OCI-LY7 (cell line): ENCODE measurements at regions not wholly inside any gene's neighbourhood (a gene's known extent, or its start where the extent isn't known, plus 50 kb on each side); places are given as distances from the start of the nearest gene placed in this dataset.

Experiments
- BruUV-seq: library from RNA; stranded (reverse); fragments of 400-500 nt; replicated peaks from 2 replicates; lab custom pipeline; 2021; lab: Mats Ljungman, UMichigan
- CTCF ChIA-PET: fragments of 300-600 bp; sonication (Branson Sonifier 250); formaldehyde crosslinking; loops from one replicate; lab custom pipeline; 2022; ENCODE audit warnings: antibody characterized with exemption; ENCODE audit not compliant: unreplicated experiment; lab: Charles Lee
- POLR2A ChIA-PET: fragments of 300-600 bp; sonication (Branson Sonifier 250); formaldehyde crosslinking; loops from one replicate; lab custom pipeline; 2022; ENCODE audit warnings: antibody characterized with exemption; lab: Charles Lee
- DNase-seq: peaks from one replicate; pipeline ENCODE4 v3.0.0-alpha.2; 2015; ENCODE audit warnings: low spot score
- H2AFZ ChIP-seq: fragments of 200-600 bp; sonication (generic), shearing (Covaris generic); 2 replicates; pipeline ENCODE4 v1.6.1; 2014; ENCODE audit warnings: mild to moderate bottlenecking, antibody characterized with exemption, low read length, moderate library complexity
- H3K27ac ChIP-seq: fragments of 200-600 bp; sonication (generic); 2 replicates; pipeline ENCODE4 v1.5.1; 2014; ENCODE audit warnings: mixed run types, low read depth, mild to moderate bottlenecking, moderate library complexity, low read length, inconsistent platforms; ENCODE audit not compliant: poor library complexity, severe bottlenecking
- H3K36me3 ChIP-seq: fragments of 200-600 bp; sonication (generic); 2 replicates; pipeline ENCODE4 v1.6.1; 2014; ENCODE audit warnings: mild to moderate bottlenecking, antibody characterized with exemption, low read length, moderate library complexity, mixed read lengths; ENCODE audit not compliant: insufficient read depth
- H3K4me1 ChIP-seq: fragments of 200-600 bp; sonication (generic); 2 replicates; pipeline ENCODE4 v1.5.1; 2014; ENCODE audit warnings: mild to moderate bottlenecking, low read length; ENCODE audit not compliant: insufficient read depth, poor library complexity, severe bottlenecking
- H3K4me2 ChIP-seq: fragments of 200-600 bp; sonication (generic); 2 replicates; pipeline ENCODE4 v1.6.1; 2014; ENCODE audit warnings: mild to moderate bottlenecking, low read length
- H3K4me3 ChIP-seq: fragments of 200-600 bp; sonication (generic); 2 replicates; pipeline ENCODE4 v1.5.1; 2014; ENCODE audit warnings: mild to moderate bottlenecking, low read depth, low read length; ENCODE audit not compliant: poor library complexity, severe bottlenecking
- H3K79me2 ChIP-seq: fragments of 200-600 bp; sonication (generic); 2 replicates; pipeline ENCODE4 v1.6.1; 2016; ENCODE audit warnings: low read depth, mild to moderate bottlenecking, low read length, moderate library complexity, mixed read lengths; ENCODE audit not compliant: insufficient read depth
- H3K9me2 ChIP-seq: fragments of 200-600 bp; sonication (generic); 2 replicates; pipeline ENCODE4 v1.6.1; 2016; ENCODE audit warnings: mild to moderate bottlenecking, low read length, mixed read lengths; ENCODE audit not compliant: insufficient read depth
- H3K9me3 ChIP-seq: fragments of 200-600 bp; sonication (generic); 2 replicates; pipeline ENCODE4 v1.6.1; 2014; ENCODE audit warnings: mild to moderate bottlenecking, mixed run types, low read length, mixed read lengths
- H4K20me1 ChIP-seq: fragments of 200-600 bp; sonication (generic); 2 replicates; pipeline ENCODE4 v1.6.1; 2014; ENCODE audit warnings: mild to moderate bottlenecking, antibody characterized with exemption, low read length, moderate library complexity, mixed read lengths; ENCODE audit not compliant: insufficient read depth
- EZH2phosphoT487 ChIP-seq: fragments of 200-600 bp; sonication (generic); IDR thresholded peaks from 2 replicates; pipeline ENCODE4 v1.6.1; 2018; ENCODE audit warnings: low read depth, borderline replicate concordance, mild to moderate bottlenecking, mixed run types, antibody characterized with exemption, low read length, moderate library complexity, mixed read lengths
- intact Hi-C: fragments of 100-400 bp; cut with micrococcal nuclease; formaldehyde crosslinking; loops from one replicate; pipeline ENCODE4 v1.10.0; 2022; ENCODE audit not compliant: unreplicated experiment
- TF ChIP-seq, protein P1 (sequence below): fragments of 200-600 bp; sonication (generic); conservative IDR thresholded peaks from 2 replicates; pipeline ENCODE4 v1.5.1; 2014; ENCODE audit warnings: mild to moderate bottlenecking, antibody characterized with exemption, low read length, moderate library complexity, mixed read lengths

GRCh38 chr11:15870911-15871310 lies 485.4 kb downstream of the SOX6 start:
- TF ChIP-seq, protein P1, sequence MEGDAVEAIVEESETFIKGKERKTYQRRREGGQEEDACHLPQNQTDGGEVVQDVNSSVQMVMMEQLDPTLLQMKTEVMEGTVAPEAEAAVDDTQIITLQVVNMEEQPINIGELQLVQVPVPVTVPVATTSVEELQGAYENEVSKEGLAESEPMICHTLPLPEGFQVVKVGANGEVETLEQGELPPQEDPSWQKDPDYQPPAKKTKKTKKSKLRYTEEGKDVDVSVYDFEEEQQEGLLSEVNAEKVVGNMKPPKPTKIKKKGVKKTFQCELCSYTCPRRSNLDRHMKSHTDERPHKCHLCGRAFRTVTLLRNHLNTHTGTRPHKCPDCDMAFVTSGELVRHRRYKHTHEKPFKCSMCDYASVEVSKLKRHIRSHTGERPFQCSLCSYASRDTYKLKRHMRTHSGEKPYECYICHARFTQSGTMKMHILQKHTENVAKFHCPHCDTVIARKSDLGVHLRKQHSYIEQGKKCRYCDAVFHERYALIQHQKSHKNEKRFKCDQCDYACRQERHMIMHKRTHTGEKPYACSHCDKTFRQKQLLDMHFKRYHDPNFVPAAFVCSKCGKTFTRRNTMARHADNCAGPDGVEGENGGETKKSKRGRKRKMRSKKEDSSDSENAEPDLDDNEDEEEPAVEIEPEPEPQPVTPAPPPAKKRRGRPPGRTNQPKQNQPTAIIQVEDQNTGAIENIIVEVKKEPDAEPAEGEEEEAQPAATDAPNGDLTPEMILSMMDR: no peak
- TF ChIP-seq EZH2phosphoT487: no peak
- H4K20me1 ChIP-seq: no peaks in the 10 kb centered on the region
- no peaks in the 10 kb centered on the region for H3K79me2 ChIP-seq
- intact Hi-C loops: no loop called here
- H3K9me3 ChIP-seq: no peaks in the 10 kb centered on the region
- no peaks in the 10 kb centered on the region for H3K4me1 ChIP-seq
- H3K36me3 ChIP-seq: no peaks in the 10 kb centered on the region
- H3K4me3 ChIP-seq: no peak overlapping the region
- ChIA-PET POLR2A (interaction anchor here (0.6 kb wide), 2 partner anchors 161 to 516 kb away, joined by 5 to 7 read pairs; no protein-coding TSS in a partner anchor), CTCF (no interaction called here)
- no peaks in the 10 kb centered on the region for H3K9me2 ChIP-seq
- no peak overlapping the region for H2AFZ ChIP-seq
- no peak overlapping the region for H3K27ac ChIP-seq
- DNase-seq: no peak
- no TSS peak for BruUV-seq
- H3K4me2 ChIP-seq: no peak overlapping the region

- CTCF ChIA-PET: no interaction called here
- H4K20me1 ChIP-seq: no peaks in the 10 kb centered on the region
- POLR2A ChIA-PET: no interaction called here
- no peak overlapping the region for H3K4me2 ChIP-seq
- BruUV-seq: no TSS peak
- H3K4me3 ChIP-seq: no peak overlapping the region
- no peaks in the 10 kb centered on the region for H3K9me2 ChIP-seq
- no peak overlapping the region for H2AFZ ChIP-seq
- no peaks in the 10 kb centered on the region for H3K4me1 ChIP-seq
- no peak for TF ChIP-seq EZH2phosphoT487
- TF ChIP-seq, protein P1: no peak
- H3K36me3 ChIP-seq: no peaks in the 10 kb centered on the region
- DNase-seq: no peak
- no peaks in the 10 kb centered on the region for H3K79me2 ChIP-seq
- no peaks in the 10 kb centered on the region for H3K9me3 ChIP-seq
- H3K27ac ChIP-seq: no peak overlapping the region
- intact Hi-C loops: no loop called here
Measured at GRCh38 chr11:15871904-15872626, 484.3 kb downstream of the SOX6 start.

- Histone ChIP-seq H3K36me3 (no peaks in the 10 kb centered on the region), H2AFZ (no peak overlapping the region), H3K4me2 (no peak overlapping the region), H3K79me2 (no peaks in the 10 kb centered on the region), H3K4me1 (no peaks in the 10 kb centered on the region), H3K9me2 (no peaks in the 10 kb centered on the region), H3K9me3 (no peaks in the 10 kb centered on the region), H3K27ac (no peak overlapping the region), H3K4me3 (no peak overlapping the region), H4K20me1 (no peaks in the 10 kb centered on the region)
- ChIA-PET CTCF (no interaction called here), POLR2A (no interaction called here)
- TF ChIP-seq, protein P1: no peak
- no peak for TF ChIP-seq EZH2phosphoT487
- BruUV-seq: no TSS peak
- no peak for DNase-seq
- intact Hi-C loops: no loop called here
Measured at GRCh38 chr11:15873501-15873900, 482.8 kb downstream of the SOX6 start.
